ENCODE measurements at regions not wholly inside any gene's neighbourhood (a gene's known extent, or its start where the extent isn't known, plus 50 kb on each side); places are given as distances from the start of the nearest gene placed in this dataset.

GRCh38 chr2:187054501-187055319 is 205.7 kb upstream of the ZSWIM2 start:
- Histone ChIP-seq H3K9me3 (ENCODE audit: control insufficient read depth in 2 of 3, insufficient read depth in 1 of 3, low read length in 3 of 3) (no peaks in the 10 kb centered on the region), H3K36me3 (ENCODE audit: control insufficient read depth in 2 of 3, insufficient read depth in 3 of 3, low read length in 3 of 3) (no peaks in the 10 kb centered on the region), H3K4me1 (ENCODE audit: control insufficient read depth in 2 of 3, insufficient read depth in 2 of 3, low read depth in 1 of 3, low read length in 3 of 3) (no peaks in the 10 kb centered on the region), H3K4me3 (ENCODE audit: low read length in 3 of 3) (no peak overlapping the region), H3K27me3 (ENCODE audit: control insufficient read depth, insufficient read depth, low read length) (no peaks in the 10 kb centered on the region), H3K9ac (ENCODE audit: low read length in 3 of 3) (no peak overlapping the region), H3K27ac (ENCODE audit: low read depth in 2 of 2, low read length in 2 of 2) (no peak overlapping the region)
- intact Hi-C loops (cut with DNase I): no loop called here
- no peak for TF ChIP-seq CTCF (IDR thresholded peaks at IDR 0.05; ENCODE audit: borderline replicate concordance, extremely low read depth, insufficient read depth)
- DNase-seq (no peak), FAIRE-seq (no peak)

GRCh38 chr2:187051350-187051749 is 202.4 kb upstream of the ZSWIM2 start:
- H3K9me3 ChIP-seq (ENCODE audit: control insufficient read depth in 2 of 3, insufficient read depth in 1 of 3, low read length in 3 of 3): no peaks in the 10 kb centered on the region
- TF ChIP-seq CTCF (IDR thresholded peaks at IDR 0.05; ENCODE audit: borderline replicate concordance, extremely low read depth, insufficient read depth): no peak

GRCh38 chr2:187050409-187050998 is 201.5 kb upstream of the ZSWIM2 start:
- DNase-seq: no peak
- Histone ChIP-seq H3K9ac (ENCODE audit: low read length in 3 of 3) (no peak overlapping the region), H3K4me3 (ENCODE audit: low read length in 3 of 3) (no peak overlapping the region), H3K27ac (ENCODE audit: low read depth in 2 of 2, low read length in 2 of 2) (no peak overlapping the region), H3K4me1 (ENCODE audit: control insufficient read depth in 2 of 3, insufficient read depth in 2 of 3, low read depth in 1 of 3, low read length in 3 of 3) (no peaks in the 10 kb centered on the region), H3K9me3 (ENCODE audit: control insufficient read depth in 2 of 3, insufficient read depth in 1 of 3, low read length in 3 of 3) (no peaks in the 10 kb centered on the region), H3K36me3 (ENCODE audit: control insufficient read depth in 2 of 3, insufficient read depth in 3 of 3, low read length in 3 of 3) (no peaks in the 10 kb centered on the region), H3K27me3 (ENCODE audit: control insufficient read depth, insufficient read depth, low read length) (no peaks in the 10 kb centered on the region)
- intact Hi-C loops (cut with DNase I): no loop called here
- no peak for TF ChIP-seq CTCF (IDR thresholded peaks at IDR 0.05; ENCODE audit: borderline replicate concordance, extremely low read depth, insufficient read depth)
- no peak for FAIRE-seq

More at GRCh38 chr2:187051350-187051749, 202.4 kb upstream of the ZSWIM2 start:
- no peaks in the 10 kb centered on the region for H3K27me3 ChIP-seq (ENCODE audit: control insufficient read depth, insufficient read depth, low read length)
- DNase-seq (no peak), FAIRE-seq (no peak)
- intact Hi-C loops (cut with DNase I): no loop called here
- H3K4me1 ChIP-seq (ENCODE audit: control insufficient read depth in 2 of 3, insufficient read depth in 2 of 3, low read depth in 1 of 3, low read length in 3 of 3): no peaks in the 10 kb centered on the region
- no peak overlapping the region for H3K27ac ChIP-seq (ENCODE audit: low read depth in 2 of 2, low read length in 2 of 2)
- no peak overlapping the region for H3K9ac ChIP-seq (ENCODE audit: low read length in 3 of 3)
- H3K4me3 ChIP-seq (ENCODE audit: low read length in 3 of 3): no peak overlapping the region
- no peaks in the 10 kb centered on the region for H3K36me3 ChIP-seq (ENCODE audit: control insufficient read depth in 2 of 3, insufficient read depth in 3 of 3, low read length in 3 of 3)

Data from kidney (tissue), 13 donors.